ENCODE measurements at regions not wholly inside any gene's neighbourhood (a gene's known extent, or its start where the extent isn't known, plus 50 kb on each side); places are given as distances from the start of the nearest gene placed in this dataset.

GRCh38 chr11:76298255-76298654 lies 82.7 kb downstream of the THAP12 start:
- H3K4me3 ChIP-seq (ENCODE audit: low read depth, low read length): no peak overlapping the region
- no peak for TF ChIP-seq CTCF (IDR thresholded peaks at IDR 0.05; ENCODE audit: low read depth, low read length)
- TF ChIP-seq MYC (IDR thresholded peaks at IDR 0.05; ENCODE audit: low read depth, low read length): no peak
- no peak for TF ChIP-seq MAX (IDR thresholded peaks at IDR 0.05; ENCODE audit: low read depth, low read length)
- no peak for TF ChIP-seq POLR2A (IDR thresholded peaks at IDR 0.05; ENCODE audit: extremely low read depth, insufficient read length)
- DNase-seq (ENCODE audit: low read depth): no peak

- no peak for DNase-seq (ENCODE audit: low read depth)
- TF ChIP-seq POLR2A (IDR thresholded peaks at IDR 0.05; ENCODE audit: extremely low read depth, insufficient read length) (no peak), MYC (IDR thresholded peaks at IDR 0.05; ENCODE audit: low read depth, low read length) (no peak), MAX (IDR thresholded peaks at IDR 0.05; ENCODE audit: low read depth, low read length) (no peak), CTCF (IDR thresholded peaks at IDR 0.05; ENCODE audit: low read depth, low read length) (no peak)
- H3K4me3 ChIP-seq (ENCODE audit: low read depth, low read length): no peak overlapping the region
Observed at GRCh38 chr11:76296731-76297542, 84.0 kb downstream of the THAP12 start.

GRCh38 chr11:76293189-76293631 lies 86.9 kb upstream of the WNT11 start:
- no peak overlapping the region for H3K4me3 ChIP-seq (ENCODE audit: low read depth, low read length)
- DNase-seq (ENCODE audit: low read depth): no peak
- TF ChIP-seq CTCF (IDR thresholded peaks at IDR 0.05; ENCODE audit: low read depth, low read length) (no peak), MAX (IDR thresholded peaks at IDR 0.05; ENCODE audit: low read depth, low read length) (no peak), POLR2A (IDR thresholded peaks at IDR 0.05; ENCODE audit: extremely low read depth, insufficient read length) (no peak), MYC (IDR thresholded peaks at IDR 0.05; ENCODE audit: low read depth, low read length) (no peak)

- no peak overlapping the region for H3K4me3 ChIP-seq (ENCODE audit: low read depth, low read length)
- TF ChIP-seq CTCF (IDR thresholded peaks at IDR 0.05; ENCODE audit: low read depth, low read length) (no peak), MYC (IDR thresholded peaks at IDR 0.05; ENCODE audit: low read depth, low read length) (no peak), MAX (IDR thresholded peaks at IDR 0.05; ENCODE audit: low read depth, low read length) (no peak), POLR2A (IDR thresholded peaks at IDR 0.05; ENCODE audit: extremely low read depth, insufficient read length) (no peak)
- DNase-seq (ENCODE audit: low read depth): no peak
Observed at GRCh38 chr11:76292583-76293188, 86.4 kb upstream of the WNT11 start.

- no peak for DNase-seq (ENCODE audit: low read depth)
- TF ChIP-seq CTCF (IDR thresholded peaks at IDR 0.05; ENCODE audit: low read depth, low read length): no peak
- no peak for TF ChIP-seq MYC (IDR thresholded peaks at IDR 0.05; ENCODE audit: low read depth, low read length)
- TF ChIP-seq POLR2A (IDR thresholded peaks at IDR 0.05; ENCODE audit: extremely low read depth, insufficient read length): no peak
- no peak for TF ChIP-seq MAX (IDR thresholded peaks at IDR 0.05; ENCODE audit: low read depth, low read length)
Observed at GRCh38 chr11:76291576-76292526, 85.5 kb upstream of the WNT11 start.

More at GRCh38 chr11:76291576-76292526, 85.5 kb upstream of the WNT11 start:
- no peak overlapping the region for H3K4me3 ChIP-seq (ENCODE audit: low read depth, low read length)
